Fibroblast of peridontal ligament (primary cell): ENCODE measurements at regions not wholly inside any gene's neighbourhood (a gene's known extent, or its start where the extent isn't known, plus 50 kb on each side); places are given as distances from the start of the nearest gene placed in this dataset.
"Not testable (repeated sequence)": the region's sequence is repeated elsewhere in the genome, so short reads cannot be mapped to it uniquely, and the experiment has no call there.

Experiments
- DNase-seq: peaks from one replicate; pipeline ENCODE4 v3.0.0-alpha.2; 2010; ENCODE audit errors: extremely low read depth

GRCh38 chr2:208800887-208801286 lies 394.3 kb downstream of the PTH2R start:
- not testable (repeated sequence) for DNase-seq

GRCh38 chr2:208807756-208808155 lies 401.2 kb downstream of the PTH2R start:
- no peak for DNase-seq

- DNase-seq, result not testable (repeated sequence)
Measured at GRCh38 chr2:208811885-208812284, 405.3 kb downstream of the PTH2R start.

- DNase-seq, result no peak
Measured at GRCh38 chr2:208819190-208819589, 412.6 kb downstream of the PTH2R start.

GRCh38 chr2:208820014-208820688 lies 413.6 kb downstream of the PTH2R start:
- DNase-seq, result no peak

- DNase-seq, result no peak
Measured at GRCh38 chr2:208827109-208827508, 420.5 kb downstream of the PTH2R start.

GRCh38 chr2:208827549-208828221 lies 421.1 kb downstream of the PTH2R start:
- no peak for DNase-seq

GRCh38 chr2:208830203-208830602 lies 423.6 kb downstream of the PTH2R start:
- no peak for DNase-seq

- no peak for DNase-seq
Measured at GRCh38 chr2:208847651-208848050, 441.1 kb downstream of the PTH2R start.

GRCh38 chr2:208854717-208855116 lies 448.1 kb downstream of the PTH2R start:
- DNase-seq, result no peak

- DNase-seq, result no peak
Measured at GRCh38 chr2:208867374-208867773, 460.8 kb downstream of the PTH2R start.

GRCh38 chr2:208872591-208872990 lies 466.0 kb downstream of the PTH2R start:
- no peak for DNase-seq

GRCh38 chr2:208879666-208880065 lies 473.1 kb downstream of the PTH2R start:
- DNase-seq, result no peak

- no peak for DNase-seq
Measured at GRCh38 chr2:208880171-208880570, 473.6 kb downstream of the PTH2R start.

- no peak for DNase-seq
Measured at GRCh38 chr2:208890486-208890885, 483.9 kb downstream of the PTH2R start.

- no peak for DNase-seq
Measured at GRCh38 chr2:208892203-208892602, 485.6 kb downstream of the PTH2R start.

GRCh38 chr2:208906330-208906729 lies 499.7 kb downstream of the PTH2R start:
- no peak for DNase-seq

GRCh38 chr2:208915401-208915800 lies 508.4 kb upstream of the MAP2 start:
- DNase-seq, result no peak

GRCh38 chr2:208916881-208917280 lies 507.0 kb upstream of the MAP2 start:
- no peak for DNase-seq

- not testable (repeated sequence) for DNase-seq
Measured at GRCh38 chr2:208921358-208921757, 502.5 kb upstream of the MAP2 start.

GRCh38 chr2:208927867-208928266 lies 496.0 kb upstream of the MAP2 start:
- no peak for DNase-seq

GRCh38 chr2:208929139-208929864 lies 494.5 kb upstream of the MAP2 start:
- no peak for DNase-seq

GRCh38 chr2:208929894-208930427 lies 493.9 kb upstream of the MAP2 start:
- no peak for DNase-seq
